ENCODE measurements at regions not wholly inside any gene's neighbourhood (a gene's known extent, or its start where the extent isn't known, plus 50 kb on each side); places are given as distances from the start of the nearest gene placed in this dataset.

DNA sequence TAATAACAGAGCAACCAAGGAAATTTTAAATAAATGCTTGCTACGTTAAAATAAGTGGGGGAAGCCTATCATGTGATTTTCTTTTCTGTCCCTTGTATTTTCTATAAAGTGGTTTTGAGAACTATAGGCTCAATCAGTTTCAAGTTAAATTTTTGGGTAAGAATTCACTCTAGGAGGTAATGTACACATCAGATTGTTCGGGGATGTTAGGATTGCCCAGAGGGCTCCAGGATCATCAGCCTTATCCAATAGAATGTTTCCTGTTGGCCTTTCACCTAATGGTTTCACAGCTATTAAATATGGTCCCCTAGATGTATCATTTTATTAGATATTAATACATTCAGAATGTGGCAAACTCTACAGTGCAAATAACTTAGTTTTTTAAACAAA is 438.4 kb upstream of the NPVF start:
- TF ChIP-seq, protein P1, sequence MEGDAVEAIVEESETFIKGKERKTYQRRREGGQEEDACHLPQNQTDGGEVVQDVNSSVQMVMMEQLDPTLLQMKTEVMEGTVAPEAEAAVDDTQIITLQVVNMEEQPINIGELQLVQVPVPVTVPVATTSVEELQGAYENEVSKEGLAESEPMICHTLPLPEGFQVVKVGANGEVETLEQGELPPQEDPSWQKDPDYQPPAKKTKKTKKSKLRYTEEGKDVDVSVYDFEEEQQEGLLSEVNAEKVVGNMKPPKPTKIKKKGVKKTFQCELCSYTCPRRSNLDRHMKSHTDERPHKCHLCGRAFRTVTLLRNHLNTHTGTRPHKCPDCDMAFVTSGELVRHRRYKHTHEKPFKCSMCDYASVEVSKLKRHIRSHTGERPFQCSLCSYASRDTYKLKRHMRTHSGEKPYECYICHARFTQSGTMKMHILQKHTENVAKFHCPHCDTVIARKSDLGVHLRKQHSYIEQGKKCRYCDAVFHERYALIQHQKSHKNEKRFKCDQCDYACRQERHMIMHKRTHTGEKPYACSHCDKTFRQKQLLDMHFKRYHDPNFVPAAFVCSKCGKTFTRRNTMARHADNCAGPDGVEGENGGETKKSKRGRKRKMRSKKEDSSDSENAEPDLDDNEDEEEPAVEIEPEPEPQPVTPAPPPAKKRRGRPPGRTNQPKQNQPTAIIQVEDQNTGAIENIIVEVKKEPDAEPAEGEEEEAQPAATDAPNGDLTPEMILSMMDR (IDR thresholded peaks at IDR 0.05): no peak
- TF ChIP-seq POLR2A (IDR thresholded peaks at IDR 0.05): no peak

Measured in adrenal gland (tissue), 5 donors.